Colon (tissue), 2 donors: ENCODE measurements at regions not wholly inside any gene's neighbourhood (a gene's known extent, or its start where the extent isn't known, plus 50 kb on each side); places are given as distances from the start of the nearest gene placed in this dataset.

ENCODE experiments used
- FAIRE-seq: peaks from 2 replicates; lab custom pipeline; 2012; peaks lifted over from hg19 to GRCh38; lab: Jason Lieb, UNC
- donor health status: control.
- donor health status: control.

- FAIRE-seq: no peak
These were observed 537.5 kb downstream of the LTN1 start for GRCh38 chr21:28455253-28455600.

GRCh38 chr21:28454564-28455252, 538.0 kb downstream of the LTN1 start:
- FAIRE-seq: no peak

DNA sequence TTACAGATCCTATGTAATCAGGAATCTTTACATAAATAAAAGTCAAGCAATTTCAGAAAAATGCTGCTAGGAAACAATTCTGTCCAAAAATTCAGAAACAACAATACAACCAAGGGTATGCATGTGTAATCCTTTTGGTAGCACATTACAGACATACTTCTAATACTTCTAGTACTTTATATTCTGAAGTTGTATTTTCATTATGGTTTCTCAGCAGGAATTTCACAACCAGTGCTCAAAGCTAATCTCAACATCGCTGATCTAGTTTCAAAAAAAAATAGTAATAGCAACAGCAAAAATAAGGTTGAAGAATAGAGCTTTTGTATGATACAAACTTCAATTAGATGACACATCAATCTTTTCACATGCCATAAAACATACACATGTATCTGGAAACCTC, 545.2 kb downstream of the LTN1 start:
- FAIRE-seq: no peak

GRCh38 chr21:28445141-28445830, 547.4 kb downstream of the LTN1 start:
- no peak for FAIRE-seq

GRCh38 chr21:28444557-28444956, 548.1 kb downstream of the LTN1 start:
- FAIRE-seq: no peak

DNA sequence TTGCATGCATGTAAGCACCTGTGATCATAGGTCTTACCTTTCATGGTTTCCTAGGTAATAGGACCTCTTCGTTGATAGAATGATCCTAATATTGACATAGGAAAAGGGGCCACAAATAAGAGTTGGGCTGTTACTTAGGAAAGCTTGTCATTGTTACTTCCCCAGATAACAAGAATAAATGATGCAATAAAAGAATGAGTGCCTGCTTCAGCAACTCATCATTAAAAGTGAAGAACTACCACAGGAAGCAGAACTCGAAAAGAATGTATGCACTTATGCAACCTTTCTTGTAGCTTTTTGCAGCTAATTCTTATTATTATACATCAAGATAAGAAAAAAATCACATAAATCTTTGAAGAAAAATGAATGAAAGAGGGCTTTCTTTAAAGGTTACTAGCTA, 548.6 kb downstream of the LTN1 start:
- FAIRE-seq: no peak

DNA sequence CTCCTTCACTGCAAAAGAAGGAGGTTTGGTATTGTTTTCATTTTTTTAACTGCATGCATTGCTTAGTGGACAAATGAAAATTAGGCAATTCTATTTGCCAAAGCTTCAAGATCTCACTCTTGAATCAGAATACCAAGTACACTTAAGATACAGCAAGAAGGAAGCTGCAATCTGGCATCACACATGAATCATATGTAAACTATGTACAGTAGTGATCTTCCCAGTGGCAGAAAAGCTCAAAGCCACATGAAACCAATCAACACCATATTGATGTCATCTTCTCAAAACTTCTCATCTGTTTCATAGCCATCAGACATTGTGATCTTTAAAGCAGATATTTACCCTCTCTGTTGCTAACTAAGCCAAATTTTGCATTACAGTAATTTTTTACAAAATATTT, 550.1 kb downstream of the LTN1 start:
- no peak for FAIRE-seq

GRCh38 chr21:28442085-28442484, 550.6 kb downstream of the LTN1 start:
- FAIRE-seq: no peak

- FAIRE-seq: no peak
These were observed 552.9 kb downstream of the LTN1 start for GRCh38 chr21:28439788-28440187.

DNA sequence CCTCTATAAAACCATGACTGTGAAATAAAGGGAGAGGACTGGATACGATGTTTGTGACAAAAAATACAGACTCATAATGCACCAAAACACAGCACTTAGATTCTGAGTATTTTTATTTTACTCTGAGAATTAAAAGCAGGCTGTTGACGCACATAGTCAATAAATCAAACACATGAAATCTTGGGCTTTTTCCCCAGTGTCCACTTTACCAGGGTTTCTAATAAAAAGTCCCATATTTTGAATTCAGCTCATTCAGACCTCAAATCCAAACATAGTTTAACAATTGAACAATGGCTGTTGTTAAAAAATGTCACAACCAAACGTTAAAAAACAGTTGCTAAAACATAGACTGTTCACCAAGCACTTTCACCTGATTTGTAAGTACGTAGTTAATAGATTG, 553.4 kb downstream of the LTN1 start:
- FAIRE-seq: no peak

DNA sequence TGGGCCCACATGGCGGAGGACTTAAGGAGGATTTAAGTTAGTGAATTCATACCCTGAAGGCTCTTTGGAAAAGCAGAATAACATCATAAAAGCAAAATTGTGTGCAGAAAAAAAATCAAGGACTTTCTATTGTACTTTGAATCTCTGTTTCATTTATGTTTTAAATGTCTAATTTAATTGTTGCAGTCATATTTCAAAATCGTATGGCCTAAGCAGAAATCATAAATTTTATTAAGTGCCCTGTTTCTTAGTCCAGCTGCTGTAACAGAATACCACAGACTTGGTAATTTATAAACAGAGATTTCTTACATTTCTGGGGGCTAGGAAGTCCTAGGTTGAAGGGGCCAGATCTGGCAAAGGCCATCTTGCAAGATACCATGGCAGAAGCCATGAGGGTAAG, 555.6 kb downstream of the LTN1 start:
- no peak for FAIRE-seq

DNA sequence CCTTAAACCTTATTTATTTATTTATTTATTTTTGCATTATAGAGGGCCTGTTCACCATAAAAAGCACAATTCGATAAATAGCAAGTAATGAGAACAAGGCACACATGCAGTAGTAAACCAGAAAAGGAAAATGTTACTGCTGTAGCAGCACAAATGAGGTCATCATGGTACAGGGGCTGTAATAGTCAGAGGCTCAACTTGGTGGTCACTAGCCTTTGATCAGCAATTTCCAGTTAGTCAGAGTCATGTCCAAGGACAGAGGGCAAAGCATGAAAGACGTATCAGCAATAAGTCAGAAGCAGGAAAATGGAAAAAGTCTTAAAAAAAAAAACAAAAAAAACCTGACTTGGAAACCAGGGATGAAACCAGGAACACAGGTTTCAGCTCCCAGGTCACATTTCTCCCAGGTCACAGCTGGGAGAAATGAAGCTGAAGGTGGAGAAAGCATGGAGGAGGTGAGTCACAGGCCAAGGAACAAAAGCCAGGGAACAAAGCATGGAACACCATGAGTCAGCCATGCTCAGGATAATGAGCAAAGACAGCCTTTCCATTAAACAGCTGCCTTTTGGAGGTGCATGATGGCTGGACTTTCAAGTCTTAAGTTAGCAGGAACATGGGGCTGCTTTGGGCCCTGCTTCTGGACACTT, 556.3 kb downstream of the LTN1 start:
- FAIRE-seq: no peak

DNA sequence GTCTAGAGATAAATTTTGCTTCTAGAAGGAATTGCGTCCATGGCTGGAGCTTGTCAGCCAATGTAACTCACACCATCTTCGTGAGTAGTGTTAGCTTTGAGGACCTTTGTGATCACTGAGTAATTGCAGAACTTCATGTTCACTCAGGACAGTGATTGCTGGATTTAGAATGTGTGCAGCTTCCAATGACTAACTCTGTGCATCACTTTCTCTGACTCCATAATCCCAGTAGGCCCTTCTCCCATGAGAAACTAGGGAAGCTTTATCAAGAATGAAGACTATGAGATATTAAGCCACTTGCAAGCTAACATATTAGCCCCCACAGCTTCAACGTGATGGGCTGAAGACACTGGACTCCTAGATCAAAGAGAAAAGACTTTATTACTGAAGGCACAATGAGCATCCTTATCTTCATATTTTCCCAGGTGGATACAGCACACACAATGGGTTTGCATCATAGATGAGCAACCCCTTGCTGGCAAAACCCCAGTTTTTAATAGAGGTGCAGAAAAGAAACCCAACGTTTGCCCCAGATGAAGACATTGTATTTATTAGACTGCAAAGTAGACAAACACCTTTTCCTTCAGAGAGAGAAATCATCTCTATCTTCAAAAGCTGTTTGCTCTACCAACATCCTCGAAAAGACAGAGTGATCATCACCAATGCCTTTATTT, 561.0 kb downstream of the LTN1 start:
- no peak for FAIRE-seq

DNA sequence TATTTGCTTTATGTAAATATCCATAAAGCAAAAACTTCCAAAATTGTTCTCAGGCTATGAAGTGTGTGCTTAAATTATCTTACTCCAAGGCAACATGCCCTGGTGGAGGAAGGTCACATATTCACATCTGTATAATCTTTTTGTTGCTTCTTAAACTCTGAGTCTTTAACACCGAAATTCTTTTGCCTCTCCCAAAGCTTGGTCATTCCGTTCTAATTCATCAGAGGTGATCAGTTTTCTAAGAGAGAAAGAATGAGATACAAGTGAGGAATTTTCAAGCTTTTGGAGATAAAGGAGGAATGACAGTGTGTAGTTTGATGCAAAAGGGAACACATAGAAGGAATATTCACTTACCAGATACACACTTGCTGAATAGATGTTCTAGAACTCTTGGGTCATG, 561.7 kb downstream of the LTN1 start:
- FAIRE-seq: no peak

- FAIRE-seq: no peak
These were observed 563.5 kb downstream of the LTN1 start for GRCh38 chr21:28429161-28429560.

DNA sequence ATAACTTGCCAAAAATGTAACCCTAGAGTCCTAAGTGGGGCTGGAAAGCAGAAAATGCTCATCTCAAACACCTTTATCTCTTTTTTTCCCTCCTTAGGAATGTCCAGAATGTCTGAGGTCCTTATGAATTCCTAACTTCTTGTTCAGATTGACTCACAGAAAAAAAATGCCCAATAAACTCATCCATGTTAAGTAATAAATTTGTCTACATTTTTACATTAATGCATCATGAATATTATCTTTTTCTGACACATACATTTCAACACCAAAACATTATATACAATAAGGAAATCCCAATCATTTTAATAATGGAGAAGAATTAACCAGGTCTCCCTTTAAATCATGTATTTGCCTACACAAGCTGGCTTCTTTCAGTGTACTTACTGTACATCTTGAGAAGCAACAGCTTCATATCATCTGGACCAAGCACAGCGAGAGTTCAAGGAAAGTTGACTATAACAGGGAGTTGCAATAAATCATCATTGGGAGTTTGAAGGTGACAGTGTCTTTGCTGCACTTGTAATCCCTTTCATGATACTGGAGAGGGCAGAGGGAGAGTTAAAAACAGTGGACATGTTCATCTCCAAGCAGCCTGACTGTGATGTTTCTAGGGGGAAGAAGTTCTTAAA, 565.2 kb downstream of the LTN1 start:
- no peak for FAIRE-seq

- FAIRE-seq: no peak
These were observed 566.1 kb downstream of the LTN1 start for GRCh38 chr21:28426545-28426944.

DNA sequence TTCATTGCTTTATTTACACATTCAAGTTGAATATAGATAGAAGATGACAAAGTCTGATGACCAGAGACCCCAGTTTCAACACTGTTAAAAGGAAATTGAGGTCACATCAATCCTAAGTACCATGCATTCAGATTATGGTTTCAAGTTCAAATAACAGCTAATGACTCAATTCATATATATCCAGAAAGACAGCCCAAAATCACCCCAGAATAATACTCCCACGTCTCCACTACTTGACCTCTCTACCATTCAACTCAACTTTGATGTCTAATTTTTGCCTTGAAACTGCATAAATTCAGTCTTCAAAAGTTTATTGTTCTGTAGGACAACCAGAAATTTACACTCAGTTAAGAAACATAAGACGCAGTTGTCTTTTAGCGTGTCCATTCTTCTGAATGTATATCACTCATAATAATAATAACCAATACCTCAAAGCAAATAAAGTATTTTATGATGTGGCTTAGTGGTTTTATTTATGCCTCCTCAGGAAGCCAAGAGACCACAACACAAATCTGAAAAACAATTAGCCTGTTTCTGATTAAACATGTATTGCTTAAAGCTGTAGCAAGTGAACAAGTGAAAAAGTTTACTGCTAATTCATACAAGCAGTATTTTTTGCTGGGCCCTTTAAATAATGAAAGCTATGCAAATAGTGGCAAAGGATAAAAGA, 569.0 kb downstream of the LTN1 start:
- no peak for FAIRE-seq

- FAIRE-seq: no peak
These were observed 570.8 kb downstream of the LTN1 start for GRCh38 chr21:28421716-28422524.

GRCh38 chr21:28419811-28420210, 572.9 kb downstream of the LTN1 start:
- no peak for FAIRE-seq
